ENCODE measurements at regions not wholly inside any gene's neighbourhood (a gene's known extent, or its start where the extent isn't known, plus 50 kb on each side); places are given as distances from the start of the nearest gene placed in this dataset.

- TF ChIP-seq POLR2A (IDR thresholded peaks at IDR 0.05) (no peak), CTCF (IDR thresholded peaks at IDR 0.05) (peak in 1 of 3 experiments; percentile 8)
- 84 to 98% methylated on average over 1 of the region's 1 CpG for WGBS, 2 donors
- no peak for DNase-seq
- Histone ChIP-seq H3K27me3 (no peaks in the 10 kb centered on the region), H3K36me3 (ENCODE audit: low read depth, missing control alignments) (no peaks in the 10 kb centered on the region), H3K4me1 (no peaks in the 10 kb centered on the region), H3K4me3 (no peak overlapping the region), H3K9me3 (no peaks in the 10 kb centered on the region), H3K27ac (no peak overlapping the region)
- intact Hi-C loops (cut with DNase I; ENCODE audit: low total_unique reads): no loop called here
Measured at GRCh38 chr5:128695791-128696530, 157.9 kb upstream of the FBN2 start.

DNA sequence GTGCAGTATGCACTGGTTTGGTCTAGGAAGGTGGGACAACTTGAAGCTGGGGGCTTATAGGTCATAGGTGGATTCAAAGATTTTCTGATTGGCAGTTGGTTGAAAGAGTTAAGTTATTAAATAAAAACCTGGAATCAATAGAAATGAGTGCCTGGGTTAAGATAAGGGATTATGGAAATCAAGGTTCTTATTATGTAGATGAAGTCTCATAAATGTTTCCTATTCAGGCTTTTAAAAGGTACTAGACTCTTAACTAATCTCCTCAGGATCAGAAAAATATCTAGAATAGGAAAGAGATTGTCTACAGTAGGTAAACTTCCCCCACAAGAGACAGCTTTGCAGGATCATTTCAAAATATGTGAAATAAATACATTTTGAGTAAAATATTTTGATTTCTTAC is 163.3 kb upstream of the FBN2 start:
- Histone ChIP-seq H3K27me3 (no peaks in the 10 kb centered on the region), H3K27ac (no peak overlapping the region), H3K9me3 (no peaks in the 10 kb centered on the region), H3K4me3 (no peak overlapping the region), H3K4me1 (no peaks in the 10 kb centered on the region), H3K36me3 (ENCODE audit: low read depth, missing control alignments) (no peaks in the 10 kb centered on the region)
- intact Hi-C loops (cut with DNase I; ENCODE audit: low total_unique reads): no loop called here
- no peak for DNase-seq
- TF ChIP-seq CTCF (IDR thresholded peaks at IDR 0.05): no peak
- TF ChIP-seq POLR2A (IDR thresholded peaks at IDR 0.05): no peak

DNA sequence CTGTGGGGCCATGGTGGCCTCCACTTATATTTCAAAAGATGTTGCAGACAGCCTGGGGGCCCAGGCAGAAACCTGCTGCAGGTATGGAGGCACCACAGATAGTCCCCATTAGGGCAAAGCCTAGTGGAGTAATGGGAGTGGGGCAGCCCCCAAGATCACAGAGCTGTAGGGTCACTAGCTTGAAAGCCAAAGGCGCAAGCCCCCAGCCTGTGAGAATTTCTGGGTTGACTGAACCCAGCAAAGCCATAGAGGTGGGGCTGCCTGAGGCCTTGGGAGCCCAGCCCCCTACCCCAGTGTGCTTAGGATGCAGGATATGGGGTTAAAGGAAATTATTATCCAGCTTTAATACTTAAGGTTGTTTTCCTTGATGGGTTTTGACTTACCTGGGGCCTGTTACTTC is 165.3 kb upstream of the FBN2 start:
- Histone ChIP-seq H3K27ac (no peak overlapping the region), H3K4me3 (no peak overlapping the region), H3K4me1 (no peaks in the 10 kb centered on the region), H3K27me3 (no peaks in the 10 kb centered on the region), H3K36me3 (ENCODE audit: low read depth, missing control alignments) (no peaks in the 10 kb centered on the region), H3K9me3 (no peaks in the 10 kb centered on the region)
- 94 to 100% methylated on average over 1 of the region's 1 CpG for WGBS, 2 donors
- no peak for DNase-seq
- intact Hi-C loops (cut with DNase I; ENCODE audit: low total_unique reads): no loop called here
- no peak for TF ChIP-seq POLR2A (IDR thresholded peaks at IDR 0.05)
- no peak for TF ChIP-seq CTCF (IDR thresholded peaks at IDR 0.05)

DNA sequence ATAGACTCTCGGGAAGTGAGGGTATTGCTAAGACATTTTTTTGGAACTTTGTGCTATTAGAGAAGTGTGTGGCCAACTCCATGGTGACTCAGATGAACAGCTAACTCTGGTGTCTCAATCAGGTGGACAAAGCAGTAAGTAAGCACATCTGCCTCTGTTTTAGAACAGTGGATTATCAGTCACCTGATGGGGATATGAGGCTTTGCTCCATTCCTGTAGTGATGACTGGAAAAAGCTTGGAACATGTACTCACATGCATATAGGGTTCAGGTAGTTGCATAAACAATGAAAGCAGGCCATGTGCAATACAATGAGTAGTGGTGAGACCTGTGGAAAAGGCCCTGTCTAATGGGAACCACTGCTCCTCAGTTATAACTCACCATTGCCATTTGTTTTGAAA is 168.2 kb upstream of the FBN2 start:
- no peak for DNase-seq
- H3K9me3 ChIP-seq: no peaks in the 10 kb centered on the region
- no peaks in the 10 kb centered on the region for H3K27me3 ChIP-seq
- H3K36me3 ChIP-seq (ENCODE audit: low read depth, missing control alignments): no peaks in the 10 kb centered on the region
- no peaks in the 10 kb centered on the region for H3K4me1 ChIP-seq
- no peak overlapping the region for H3K4me3 ChIP-seq
- TF ChIP-seq POLR2A (IDR thresholded peaks at IDR 0.05): no peak
- no peak for TF ChIP-seq CTCF (IDR thresholded peaks at IDR 0.05)
- WGBS, 2 donors: 89 to 100% methylated on average over 1 of the region's 1 CpG
- intact Hi-C loops (cut with DNase I; ENCODE audit: low total_unique reads): no loop called here
- no peak overlapping the region for H3K27ac ChIP-seq

- Histone ChIP-seq H3K4me3 (no peak overlapping the region), H3K27me3 (no peaks in the 10 kb centered on the region), H3K9me3 (no peaks in the 10 kb centered on the region), H3K36me3 (ENCODE audit: low read depth, missing control alignments) (no peaks in the 10 kb centered on the region), H3K27ac (no peak overlapping the region), H3K4me1 (no peaks in the 10 kb centered on the region)
- intact Hi-C loops (cut with DNase I; ENCODE audit: low total_unique reads): no loop called here
- no peak for DNase-seq
- no peak for TF ChIP-seq POLR2A (IDR thresholded peaks at IDR 0.05)
- TF ChIP-seq CTCF (IDR thresholded peaks at IDR 0.05): no peak
- 90 to 100% methylated on average over 1 of the region's 1 CpG for WGBS, 2 donors
Measured at GRCh38 chr5:128708841-128709240, 170.8 kb upstream of the FBN2 start.

Data from testis (tissue), 2 donors.